T-helper 1 cell treated with Interleukin-12 subunit alpha and Interleukin-12 subunit beta and Interleukin-4 antibody, amounts not matched to agents 30 μg/mL and 1 μg/mL, for 36 hours (primary cell): ENCODE measurements at regions not wholly inside any gene's neighbourhood (a gene's known extent, or its start where the extent isn't known, plus 50 kb on each side); places are given as distances from the start of the nearest gene placed in this dataset.
"Not testable (repeated sequence)": the region's sequence is repeated elsewhere in the genome, so short reads cannot be mapped to it uniquely, and the experiment has no call there.

Experiments used
- H3K27ac Mint-ChIP-seq: one replicate; pipeline ENCODE4 v1.8.0; 2021; ENCODE audit warnings: mild to moderate bottlenecking, mixed read lengths
- H3K27me3 Mint-ChIP-seq: one replicate; pipeline ENCODE4 v1.8.0; 2021; ENCODE audit warnings: low read depth, mixed read lengths
- H3K36me3 Mint-ChIP-seq: one replicate; pipeline ENCODE4 v1.8.0; 2021; ENCODE audit warnings: low read depth, mixed read lengths
- H3K4me1 Mint-ChIP-seq: one replicate; pipeline ENCODE4 v1.8.0; 2021; ENCODE audit warnings: low read depth, mixed read lengths
- H3K4me3 Mint-ChIP-seq: one replicate; pipeline ENCODE4 v1.8.0; 2021; ENCODE audit warnings: mild to moderate bottlenecking, moderate library complexity, mixed read lengths
- H3K9me3 Mint-ChIP-seq: one replicate; pipeline ENCODE4 v1.8.0; 2021; ENCODE audit warnings: mixed read lengths

GRCh38 chr11:134978388-134979088 is 566.5 kb upstream of the B3GAT1 start:
- H3K4me3 Mint-ChIP-seq, result no peak overlapping the region
- H3K9me3 Mint-ChIP-seq, result peaks cover 3% of the 10 kb centered on the region
- no peaks in the 10 kb centered on the region for H3K36me3 Mint-ChIP-seq
- H3K27ac Mint-ChIP-seq, result no peak overlapping the region
- H3K4me1 Mint-ChIP-seq, result no peaks in the 10 kb centered on the region
- H3K27me3 Mint-ChIP-seq, result no peaks in the 10 kb centered on the region

- H3K4me1 Mint-ChIP-seq, result no peaks in the 10 kb centered on the region
- H3K9me3 Mint-ChIP-seq, result peaks cover 3% of the 10 kb centered on the region
- no peak overlapping the region for H3K27ac Mint-ChIP-seq
Observed at GRCh38 chr11:134976551-134976950, 564.5 kb upstream of the B3GAT1 start.

GRCh38 chr11:134975866-134976376 is 563.9 kb upstream of the B3GAT1 start:
- Mint-ChIP-seq H3K27ac (no peak overlapping the region), H3K9me3 (peaks cover 3% of the 10 kb centered on the region), H3K27me3 (no peaks in the 10 kb centered on the region), H3K4me3 (no peak overlapping the region), H3K36me3 (no peaks in the 10 kb centered on the region), H3K4me1 (no peaks in the 10 kb centered on the region)

More at GRCh38 chr11:134976551-134976950, 564.5 kb upstream of the B3GAT1 start:
- Mint-ChIP-seq H3K4me3 (no peak overlapping the region), H3K36me3 (no peaks in the 10 kb centered on the region), H3K27me3 (no peaks in the 10 kb centered on the region)

GRCh38 chr11:134973801-134974200 is 561.8 kb upstream of the B3GAT1 start:
- Mint-ChIP-seq H3K27ac (no peak overlapping the region), H3K4me3 (no peak overlapping the region), H3K4me1 (no peaks in the 10 kb centered on the region), H3K27me3 (no peaks in the 10 kb centered on the region), H3K9me3 (peaks cover 3% of the 10 kb centered on the region), H3K36me3 (no peaks in the 10 kb centered on the region)

GRCh38 chr11:134971381-134971780 is 559.3 kb upstream of the B3GAT1 start:
- no peak overlapping the region for H3K4me3 Mint-ChIP-seq
- H3K9me3 Mint-ChIP-seq, result peaks cover 3% of the 10 kb centered on the region
- H3K4me1 Mint-ChIP-seq, result no peaks in the 10 kb centered on the region
- no peak overlapping the region for H3K27ac Mint-ChIP-seq
- H3K27me3 Mint-ChIP-seq, result peaks cover 6% of the 10 kb centered on the region
- H3K36me3 Mint-ChIP-seq, result no peaks in the 10 kb centered on the region

- Mint-ChIP-seq H3K27me3 (peaks cover 6% of the 10 kb centered on the region), H3K9me3 (no peaks in the 10 kb centered on the region), H3K27ac (no peak overlapping the region), H3K4me3 (no peak overlapping the region), H3K36me3 (no peaks in the 10 kb centered on the region), H3K4me1 (no peaks in the 10 kb centered on the region)
Observed at GRCh38 chr11:134967746-134968145, 555.7 kb upstream of the B3GAT1 start.

- not testable (repeated sequence) for H3K9me3 Mint-ChIP-seq, H3K27me3 Mint-ChIP-seq, H3K4me1 Mint-ChIP-seq, H3K4me3 Mint-ChIP-seq, H3K36me3 Mint-ChIP-seq, H3K27ac Mint-ChIP-seq
Observed at GRCh38 chr11:134961386-134961785, 549.3 kb upstream of the B3GAT1 start.

- Mint-ChIP-seq H3K4me1 (no peaks in the 10 kb centered on the region), H3K36me3 (no peaks in the 10 kb centered on the region), H3K4me3 (no peak overlapping the region), H3K27ac (no peak overlapping the region), H3K27me3 (no peaks in the 10 kb centered on the region), H3K9me3 (no peaks in the 10 kb centered on the region)
Observed at GRCh38 chr11:134958870-134959269, 546.8 kb upstream of the B3GAT1 start.

- Mint-ChIP-seq H3K4me3 (no peak overlapping the region), H3K36me3 (no peaks in the 10 kb centered on the region), H3K4me1 (no peaks in the 10 kb centered on the region), H3K27me3 (no peaks in the 10 kb centered on the region), H3K27ac (no peak overlapping the region), H3K9me3 (no peaks in the 10 kb centered on the region)
Observed at GRCh38 chr11:134958336-134958640, 546.2 kb upstream of the B3GAT1 start.

- Mint-ChIP-seq H3K36me3 (no peaks in the 10 kb centered on the region), H3K9me3 (no peaks in the 10 kb centered on the region), H3K27ac (no peak overlapping the region), H3K4me1 (no peaks in the 10 kb centered on the region), H3K4me3 (no peak overlapping the region), H3K27me3 (no peaks in the 10 kb centered on the region)
Observed at GRCh38 chr11:134957540-134958335, 545.7 kb upstream of the B3GAT1 start.

GRCh38 chr11:134956450-134957210 is 544.6 kb upstream of the B3GAT1 start:
- Mint-ChIP-seq H3K27ac (no peak overlapping the region), H3K36me3 (no peaks in the 10 kb centered on the region), H3K4me3 (no peak overlapping the region), H3K27me3 (no peaks in the 10 kb centered on the region), H3K9me3 (no peaks in the 10 kb centered on the region), H3K4me1 (no peaks in the 10 kb centered on the region)

GRCh38 chr11:134955970-134956369 is 543.9 kb upstream of the B3GAT1 start:
- not testable (repeated sequence) for H3K9me3 Mint-ChIP-seq

GRCh38 chr11:134955281-134955680 is 543.2 kb upstream of the B3GAT1 start:
- Mint-ChIP-seq H3K9me3 (no peaks in the 10 kb centered on the region), H3K27ac (no peak overlapping the region), H3K27me3 (no peaks in the 10 kb centered on the region), H3K4me3 (no peak overlapping the region), H3K36me3 (no peaks in the 10 kb centered on the region), H3K4me1 (no peaks in the 10 kb centered on the region)

More at GRCh38 chr11:134955970-134956369, 543.9 kb upstream of the B3GAT1 start:
- H3K4me3 Mint-ChIP-seq, H3K36me3 Mint-ChIP-seq, H3K27me3 Mint-ChIP-seq, H3K4me1 Mint-ChIP-seq, H3K27ac Mint-ChIP-seq: not testable (repeated sequence)

- not testable (repeated sequence) for H3K27me3 Mint-ChIP-seq, H3K27ac Mint-ChIP-seq, H3K36me3 Mint-ChIP-seq, H3K4me1 Mint-ChIP-seq, H3K4me3 Mint-ChIP-seq, H3K9me3 Mint-ChIP-seq
Observed at GRCh38 chr11:134954456-134954855, 542.4 kb upstream of the B3GAT1 start.
